Keratinocyte (primary cell): ENCODE measurements at regions not wholly inside any gene's neighbourhood (a gene's known extent, or its start where the extent isn't known, plus 50 kb on each side); places are given as distances from the start of the nearest gene placed in this dataset.

Source experiments
- DNase-seq: peaks from one replicate; pipeline ENCODE4 v3.0.0-alpha.2; 2011; ENCODE audit warnings: low read depth, missing footprints, low spot score
- FAIRE-seq: peaks from 2 replicates; lab custom pipeline; 2011; peaks lifted over from hg19 to GRCh38; lab: Jason Lieb, UNC
- H2AFZ ChIP-seq: 2 replicates; pipeline ENCODE4 v1.6.0; 2012; ENCODE audit warnings: low read length, control low read depth, inconsistent platforms; ENCODE audit not compliant: control insufficient read depth
- H3K27ac ChIP-seq: 2 replicates; pipeline ENCODE4 v1.5.1; 2011; ENCODE audit warnings: low read length; ENCODE audit not compliant: control insufficient read depth, insufficient read depth
- H3K27me3 ChIP-seq: 3 replicates; pipeline ENCODE4 v1.6.0; 2011; ENCODE audit warnings: low read length; ENCODE audit not compliant: control insufficient read depth, insufficient read depth; ENCODE audit errors: extremely low read depth
- H3K36me3 ChIP-seq, 2 experiments: 2 replicates in 1 of 2; 3 replicates in 1 of 2; pipeline ENCODE4 v1.5.1; 2011; ENCODE audit warnings: low read length in 2 of 2, mild to moderate bottlenecking in 1 of 2; ENCODE audit not compliant: control insufficient read depth in 2 of 2, insufficient read depth in 2 of 2; ENCODE audit errors: extremely low read depth in 1 of 2
- H3K4me1 ChIP-seq: 3 replicates; pipeline ENCODE4 v1.5.1; 2011; ENCODE audit warnings: low read length; ENCODE audit not compliant: control insufficient read depth, insufficient read depth; ENCODE audit errors: extremely low read depth
- H3K4me2 ChIP-seq: 3 replicates; pipeline ENCODE4 v1.6.0; 2011; ENCODE audit warnings: low read depth, low read length; ENCODE audit not compliant: control insufficient read depth, insufficient read depth; ENCODE audit errors: extremely low read depth
- H3K4me3 ChIP-seq, 3 experiments: fragments of 200-600 bp in 1 of 3; sonication (generic) in 1 of 3; 2 replicates in 2 of 3; 3 replicates in 1 of 3; pipeline ENCODE4 v1.5.1; 2011 to 2016; ENCODE audit warnings: low read length in 3 of 3, mild to moderate bottlenecking in 3 of 3, control low read depth in 2 of 3, inconsistent platforms in 1 of 3, low read depth in 1 of 3, mixed read lengths in 1 of 3, mixed run types in 1 of 3, moderate library complexity in 1 of 3; ENCODE audit not compliant: control insufficient read depth in 2 of 3, insufficient read depth in 2 of 3; ENCODE audit errors: extremely low read depth in 1 of 3
- H3K79me2 ChIP-seq: 2 replicates; pipeline ENCODE4 v1.6.0; 2012; ENCODE audit warnings: low read length; ENCODE audit not compliant: control insufficient read depth, insufficient read depth
- H3K9ac ChIP-seq: 3 replicates; pipeline ENCODE4 v1.6.0; 2011; ENCODE audit warnings: low read length; ENCODE audit not compliant: control insufficient read depth, insufficient read depth; ENCODE audit errors: extremely low read depth
- H3K9me1 ChIP-seq: 3 replicates; pipeline ENCODE4 v1.6.0; 2011; ENCODE audit warnings: low read length; ENCODE audit not compliant: control insufficient read depth, insufficient read depth; ENCODE audit errors: extremely low read depth
- H3K9me3 ChIP-seq: 2 replicates; pipeline ENCODE4 v1.5.1; 2012; ENCODE audit warnings: low read depth, low read length; ENCODE audit not compliant: control insufficient read depth
- H4K20me1 ChIP-seq: 3 replicates; pipeline ENCODE4 v1.6.0; 2011; ENCODE audit warnings: low read length; ENCODE audit not compliant: control insufficient read depth, insufficient read depth; ENCODE audit errors: extremely low read depth
- EZH2 ChIP-seq: IDR thresholded peaks from one replicate; pipeline ENCODE4 v1.6.1; 2012; ENCODE audit warnings: inconsistent platforms, mild to moderate bottlenecking, low read length, moderate library complexity
- dilution Hi-C: fragments of 300-500 bp; cut with MboI; formaldehyde crosslinking; loops from one replicate; pipeline ENCODE4 v1.7.0; 2020; ENCODE audit warnings: low sequenced_read_pairs; ENCODE audit not compliant: extremely low pct_ligation_motif_present
- TF ChIP-seq, protein P1 (sequence below), 3 experiments: IDR thresholded peaks in 1 of 3; conservative IDR thresholded peaks in 1 of 3; optimal IDR thresholded peaks in 1 of 3; 2 replicates in 2 of 3; 3 replicates in 1 of 3; pipeline versions ENCODE3 to v1.5.1; 2011; ENCODE audit warnings: low read length in 3 of 3, mild to moderate bottlenecking in 3 of 3, moderate library complexity in 2 of 3, control low read depth in 1 of 3, inconsistent platforms in 1 of 3; ENCODE audit not compliant: insufficient read depth in 2 of 3; ENCODE audit errors: extremely low read depth in 1 of 3

- no peaks in the 10 kb centered on the region for H3K79me2 ChIP-seq
- H3K4me1 ChIP-seq, result peaks cover 7% of the 10 kb centered on the region
- H3K27me3 ChIP-seq, result no peaks in the 10 kb centered on the region
- FAIRE-seq, result no peak
- H2AFZ ChIP-seq, result no peak overlapping the region
- no peak overlapping the region for H3K4me2 ChIP-seq
- H3K9ac ChIP-seq, result no peak overlapping the region
- DNase-seq, result no peak
- no peaks in the 10 kb centered on the region for H3K36me3 ChIP-seq
- no peak overlapping the region for H3K4me3 ChIP-seq
- H3K27ac ChIP-seq, result no peak overlapping the region
- H3K9me3 ChIP-seq, result no peaks in the 10 kb centered on the region
- no peaks in the 10 kb centered on the region for H3K9me1 ChIP-seq
- no peaks in the 10 kb centered on the region for H4K20me1 ChIP-seq
- no peak for TF ChIP-seq EZH2
- TF ChIP-seq, protein P1, sequence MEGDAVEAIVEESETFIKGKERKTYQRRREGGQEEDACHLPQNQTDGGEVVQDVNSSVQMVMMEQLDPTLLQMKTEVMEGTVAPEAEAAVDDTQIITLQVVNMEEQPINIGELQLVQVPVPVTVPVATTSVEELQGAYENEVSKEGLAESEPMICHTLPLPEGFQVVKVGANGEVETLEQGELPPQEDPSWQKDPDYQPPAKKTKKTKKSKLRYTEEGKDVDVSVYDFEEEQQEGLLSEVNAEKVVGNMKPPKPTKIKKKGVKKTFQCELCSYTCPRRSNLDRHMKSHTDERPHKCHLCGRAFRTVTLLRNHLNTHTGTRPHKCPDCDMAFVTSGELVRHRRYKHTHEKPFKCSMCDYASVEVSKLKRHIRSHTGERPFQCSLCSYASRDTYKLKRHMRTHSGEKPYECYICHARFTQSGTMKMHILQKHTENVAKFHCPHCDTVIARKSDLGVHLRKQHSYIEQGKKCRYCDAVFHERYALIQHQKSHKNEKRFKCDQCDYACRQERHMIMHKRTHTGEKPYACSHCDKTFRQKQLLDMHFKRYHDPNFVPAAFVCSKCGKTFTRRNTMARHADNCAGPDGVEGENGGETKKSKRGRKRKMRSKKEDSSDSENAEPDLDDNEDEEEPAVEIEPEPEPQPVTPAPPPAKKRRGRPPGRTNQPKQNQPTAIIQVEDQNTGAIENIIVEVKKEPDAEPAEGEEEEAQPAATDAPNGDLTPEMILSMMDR (optimal IDR thresholded peaks at IDR 0.05 in 1 of 3, IDR thresholded peaks at IDR 0.05 in 1 of 3, conservative IDR thresholded peaks at IDR 0.05 in 1 of 3; ENCODE audit: extremely low read depth in 1 of 3, insufficient read depth in 2 of 3, low read length in 3 of 3), result no peak
- dilution Hi-C loops, result no loop called here
Measured at GRCh38 chr9:88805217-88805943, 185.9 kb upstream of the S1PR3 start.

DNA sequence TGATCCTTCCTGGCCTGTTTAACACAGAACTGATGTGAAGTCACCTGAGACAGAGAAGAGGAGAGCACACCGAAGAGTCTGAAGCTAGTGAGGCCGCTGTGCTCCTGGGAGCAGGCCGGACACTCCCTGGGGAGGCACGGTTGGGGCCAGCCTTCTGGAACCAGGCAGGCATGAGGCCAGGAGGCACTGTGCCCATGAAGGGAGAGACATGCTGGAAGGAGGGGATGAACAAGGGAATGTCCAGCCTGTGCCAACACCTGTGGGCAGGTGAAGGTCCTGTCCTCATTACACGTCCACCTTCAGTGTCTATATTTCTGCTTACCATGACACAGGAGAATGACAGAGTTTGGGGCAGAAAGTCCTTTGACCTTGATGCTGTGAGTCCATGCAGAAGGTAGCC lies 183.8 kb upstream of the S1PR3 start:
- no peak overlapping the region for H3K4me3 ChIP-seq
- H3K36me3 ChIP-seq, result no peaks in the 10 kb centered on the region
- DNase-seq (no peak), FAIRE-seq (no peak)
- H3K9me1 ChIP-seq, result no peaks in the 10 kb centered on the region
- H2AFZ ChIP-seq, result no peak overlapping the region
- no peaks in the 10 kb centered on the region for H3K9me3 ChIP-seq
- no peaks in the 10 kb centered on the region for H3K27me3 ChIP-seq
- no peak overlapping the region for H3K27ac ChIP-seq
- H3K4me2 ChIP-seq, result no peak overlapping the region
- dilution Hi-C loops, result no loop called here
- no peak for TF ChIP-seq EZH2
- TF ChIP-seq, protein P1 (optimal IDR thresholded peaks at IDR 0.05 in 1 of 3, IDR thresholded peaks at IDR 0.05 in 1 of 3, conservative IDR thresholded peaks at IDR 0.05 in 1 of 3; ENCODE audit: extremely low read depth in 1 of 3, insufficient read depth in 2 of 3, low read length in 3 of 3), result no peak
- H3K79me2 ChIP-seq, result no peaks in the 10 kb centered on the region
- H3K4me1 ChIP-seq, result peaks cover 7% of the 10 kb centered on the region
- H4K20me1 ChIP-seq, result no peaks in the 10 kb centered on the region
- no peak overlapping the region for H3K9ac ChIP-seq
